AG09319 (cell line): ENCODE measurements at regions not wholly inside any gene's neighbourhood (a gene's known extent, or its start where the extent isn't known, plus 50 kb on each side); places are given as distances from the start of the nearest gene placed in this dataset.

Source experiments
- DNase-seq: peaks from one replicate; pipeline ENCODE4 v3.0.0-alpha.2; 2010; ENCODE audit warnings: low read depth; ENCODE audit errors: extremely low read depth
- TF ChIP-seq, protein P1 (sequence below): IDR thresholded peaks from 2 replicates; pipeline ENCODE4 v1.5.1; 2011; ENCODE audit warnings: low read depth, mild to moderate bottlenecking, inconsistent platforms, low read length, moderate library complexity

DNA sequence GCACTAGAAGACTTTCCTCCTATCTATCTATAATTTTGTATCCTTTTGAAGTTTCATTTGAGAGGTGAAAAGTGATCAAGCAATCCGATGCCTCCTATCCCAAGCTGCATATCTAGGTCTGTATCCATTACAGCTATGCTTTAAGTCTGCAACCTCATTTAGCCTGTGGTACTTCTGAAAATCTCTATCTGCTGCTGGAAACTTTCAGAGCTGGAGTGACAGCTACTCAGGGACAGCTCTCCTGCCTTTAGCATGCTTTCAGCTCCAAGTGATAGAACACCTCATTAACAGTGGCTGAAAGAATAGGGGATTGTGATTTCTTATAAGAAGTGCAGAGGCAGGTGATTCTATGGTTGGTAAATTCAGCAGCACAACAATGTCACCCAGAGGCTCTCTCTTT, 1153.5 kb downstream of the AACS start:
- DNase-seq: no peak
- TF ChIP-seq, protein P1, sequence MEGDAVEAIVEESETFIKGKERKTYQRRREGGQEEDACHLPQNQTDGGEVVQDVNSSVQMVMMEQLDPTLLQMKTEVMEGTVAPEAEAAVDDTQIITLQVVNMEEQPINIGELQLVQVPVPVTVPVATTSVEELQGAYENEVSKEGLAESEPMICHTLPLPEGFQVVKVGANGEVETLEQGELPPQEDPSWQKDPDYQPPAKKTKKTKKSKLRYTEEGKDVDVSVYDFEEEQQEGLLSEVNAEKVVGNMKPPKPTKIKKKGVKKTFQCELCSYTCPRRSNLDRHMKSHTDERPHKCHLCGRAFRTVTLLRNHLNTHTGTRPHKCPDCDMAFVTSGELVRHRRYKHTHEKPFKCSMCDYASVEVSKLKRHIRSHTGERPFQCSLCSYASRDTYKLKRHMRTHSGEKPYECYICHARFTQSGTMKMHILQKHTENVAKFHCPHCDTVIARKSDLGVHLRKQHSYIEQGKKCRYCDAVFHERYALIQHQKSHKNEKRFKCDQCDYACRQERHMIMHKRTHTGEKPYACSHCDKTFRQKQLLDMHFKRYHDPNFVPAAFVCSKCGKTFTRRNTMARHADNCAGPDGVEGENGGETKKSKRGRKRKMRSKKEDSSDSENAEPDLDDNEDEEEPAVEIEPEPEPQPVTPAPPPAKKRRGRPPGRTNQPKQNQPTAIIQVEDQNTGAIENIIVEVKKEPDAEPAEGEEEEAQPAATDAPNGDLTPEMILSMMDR: no peak

DNA sequence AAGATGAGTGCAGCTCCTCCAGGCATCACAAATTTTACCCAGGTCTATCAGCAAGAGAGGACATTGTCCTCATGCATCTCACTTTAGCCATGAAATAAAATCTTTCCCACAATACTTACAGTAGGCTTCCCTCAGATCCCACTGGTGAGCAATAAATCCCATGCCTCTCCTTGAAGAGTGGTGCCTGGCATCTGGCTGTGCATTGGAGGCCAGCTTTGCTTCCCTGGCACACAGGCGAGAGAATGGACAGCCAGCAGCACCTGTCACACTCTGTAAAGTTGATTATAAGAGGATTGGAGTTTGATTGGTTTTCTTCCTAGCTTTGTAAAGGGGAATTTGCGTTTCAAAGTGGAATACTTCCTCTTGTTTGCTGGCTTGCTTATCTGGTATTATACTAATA, 1153.9 kb downstream of the AACS start:
- TF ChIP-seq, protein P1: no peak

DNA sequence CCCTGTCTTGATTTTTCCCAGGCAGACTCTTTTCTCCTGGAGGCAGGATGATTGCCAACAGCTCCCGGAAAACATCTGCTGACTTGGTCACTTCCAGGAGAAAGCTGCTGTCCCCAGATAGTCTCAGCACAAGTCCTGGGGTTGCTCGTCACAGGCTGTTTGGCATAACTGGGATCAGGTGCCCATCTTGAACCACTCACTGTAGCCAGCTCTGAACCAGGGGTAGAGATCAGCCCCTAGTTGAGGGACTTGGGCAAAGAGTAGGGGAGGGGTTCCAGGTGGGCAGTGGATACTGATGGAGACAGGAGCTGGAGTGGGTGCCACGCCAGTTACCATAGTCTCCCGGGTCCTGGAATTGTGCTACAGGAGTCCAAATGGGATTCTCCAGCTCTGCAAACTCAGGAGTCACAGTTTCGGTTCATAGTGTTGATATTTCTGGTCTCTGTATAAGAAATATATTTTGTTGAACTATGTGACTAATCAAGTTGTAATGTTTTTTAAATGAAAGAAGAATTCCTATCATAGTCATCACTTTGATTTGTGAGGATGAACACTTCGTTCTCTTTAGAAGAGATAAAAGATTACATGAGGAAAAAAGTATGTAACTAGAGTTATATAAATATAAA, 1154.5 kb downstream of the AACS start:
- TF ChIP-seq, protein P1: no peak
- no peak for DNase-seq

More for the DNA sequence above, 1153.9 kb downstream of the AACS start:
- no peak for DNase-seq

DNA sequence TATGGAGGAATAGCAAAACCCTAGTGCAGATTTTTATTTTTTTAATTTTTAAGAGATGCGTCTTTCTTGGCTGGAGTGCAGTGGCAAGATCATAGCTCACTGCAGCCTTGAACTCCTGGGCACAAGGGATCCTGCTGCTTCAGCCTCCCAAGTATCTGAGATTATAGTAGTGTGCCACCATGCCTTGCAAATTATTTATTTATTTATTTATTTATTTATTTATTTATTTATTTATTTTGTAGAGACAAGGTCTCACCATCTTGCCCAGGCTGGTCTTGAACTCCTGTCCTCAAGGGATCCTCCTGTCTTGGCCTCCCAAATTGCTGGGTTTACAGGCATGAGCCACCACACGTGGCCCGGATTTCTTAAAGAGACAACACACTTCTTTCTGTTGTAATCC, 1158.8 kb downstream of the AACS start:
- TF ChIP-seq, protein P1: no peak
- DNase-seq: no peak

DNA sequence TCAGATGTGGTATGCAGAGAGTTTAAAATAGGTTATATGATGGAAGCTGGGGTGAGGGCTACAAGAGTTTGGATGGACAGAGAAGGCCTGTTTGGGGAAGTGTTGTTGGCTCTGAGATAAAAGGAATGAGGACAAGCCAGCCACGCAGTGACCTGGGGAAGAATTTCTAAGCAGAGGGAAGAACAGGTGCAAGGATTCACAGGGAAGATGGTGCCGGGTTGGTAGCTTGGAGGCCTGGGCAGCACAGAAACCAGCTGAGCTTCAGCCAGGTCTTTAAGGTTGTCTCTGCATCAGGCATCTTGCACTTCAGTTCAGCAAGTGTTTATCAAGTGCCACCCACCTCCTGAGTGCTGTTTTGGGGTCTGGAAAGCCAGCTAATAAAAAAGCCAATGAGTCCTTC, 1163.7 kb downstream of the AACS start:
- TF ChIP-seq, protein P1: no peak
- no peak for DNase-seq

DNA sequence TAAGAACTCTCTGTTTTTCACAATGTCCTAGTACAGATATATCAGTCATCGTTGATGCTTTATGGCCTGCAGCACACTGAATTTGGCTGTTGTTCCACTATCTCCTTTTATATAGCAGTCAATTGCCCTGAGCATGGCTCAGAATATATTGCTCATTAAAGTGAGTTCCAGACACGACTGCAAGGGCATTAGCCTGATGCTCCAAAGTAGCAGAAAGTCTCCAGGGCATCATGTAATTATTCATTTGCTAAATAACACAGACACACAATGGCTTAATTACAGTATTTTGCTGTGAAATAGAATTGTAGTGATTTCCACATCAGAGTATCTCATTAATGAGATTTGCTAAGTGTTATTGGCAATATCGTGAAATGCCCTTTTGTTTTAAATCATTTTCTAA, 1167.5 kb downstream of the AACS start:
- TF ChIP-seq, protein P1: no peak
- no peak for DNase-seq

DNA sequence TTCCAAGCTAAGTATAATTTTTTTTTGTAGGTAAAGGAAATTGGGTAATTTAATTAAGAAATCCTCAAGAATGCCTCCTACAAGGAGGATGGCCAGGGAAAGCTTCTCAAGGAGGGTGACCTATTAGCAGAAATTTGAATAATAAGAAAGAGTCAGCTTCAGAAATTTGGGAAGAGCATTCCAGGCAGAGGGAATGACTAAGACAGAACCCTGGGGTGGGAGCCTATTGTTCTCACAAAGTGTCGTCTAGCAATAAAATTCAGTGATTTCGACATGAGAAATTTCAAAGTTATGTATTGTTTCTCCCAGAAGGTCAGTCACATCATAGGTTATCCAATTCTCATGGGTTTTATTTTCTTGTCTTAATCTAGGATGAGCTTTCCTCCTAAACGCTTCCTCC, 1168.4 kb downstream of the AACS start:
- TF ChIP-seq, protein P1: no peak
- no peak for DNase-seq
